ENCODE measurements at regions not wholly inside any gene's neighbourhood (a gene's known extent, or its start where the extent isn't known, plus 50 kb on each side); places are given as distances from the start of the nearest gene placed in this dataset.

GRCh38 chr2:12293874-12294273, 422.9 kb upstream of the TRIB2 start:
- DNase-seq (ENCODE audit: low spot score, unreplicated experiment): no peak
- Mint-ChIP-seq H3K27me3 (peaks cover 3% of the 10 kb centered on the region), H3K36me3 (ENCODE audit: insufficient read depth) (no peaks in the 10 kb centered on the region), H3K9me3 (ENCODE audit: low read depth) (peaks cover 3% of the 10 kb centered on the region), H3K4me3 (ENCODE audit: low read depth) (no peak overlapping the region), H3K4me1 (ENCODE audit: low read depth) (peaks cover 1% of the 10 kb centered on the region), H3K27ac (no peak overlapping the region)
- no peak for TF ChIP-seq CTCF (IDR thresholded peaks at IDR 0.05; ENCODE audit: unreplicated experiment)

- peaks cover 4% of the 10 kb centered on the region for H3K27me3 Mint-ChIP-seq
- H3K27ac Mint-ChIP-seq: no peak overlapping the region
- no peaks in the 10 kb centered on the region for H3K36me3 Mint-ChIP-seq (ENCODE audit: insufficient read depth)
- TF ChIP-seq CTCF (IDR thresholded peaks at IDR 0.05; ENCODE audit: unreplicated experiment): no peak
- peaks cover 1% of the 10 kb centered on the region for H3K4me1 Mint-ChIP-seq (ENCODE audit: low read depth)
- H3K4me3 Mint-ChIP-seq (ENCODE audit: low read depth): no peak overlapping the region
- no peak for DNase-seq (ENCODE audit: low spot score, unreplicated experiment)
- H3K9me3 Mint-ChIP-seq (ENCODE audit: low read depth): peaks cover 3% of the 10 kb centered on the region
Measured at GRCh38 chr2:12295856-12296519, 420.7 kb upstream of the TRIB2 start.

GRCh38 chr2:12296915-12297314, 419.8 kb upstream of the TRIB2 start:
- Mint-ChIP-seq H3K9me3 (ENCODE audit: low read depth) (peaks cover 3% of the 10 kb centered on the region), H3K27ac (no peak overlapping the region), H3K4me3 (ENCODE audit: low read depth) (no peak overlapping the region), H3K36me3 (ENCODE audit: insufficient read depth) (no peaks in the 10 kb centered on the region), H3K27me3 (peaks cover 8% of the 10 kb centered on the region), H3K4me1 (ENCODE audit: low read depth) (peaks cover 1% of the 10 kb centered on the region)
- no peak for TF ChIP-seq CTCF (IDR thresholded peaks at IDR 0.05; ENCODE audit: unreplicated experiment)
- DNase-seq (ENCODE audit: low spot score, unreplicated experiment): no peak

- Mint-ChIP-seq H3K36me3 (ENCODE audit: insufficient read depth) (no peaks in the 10 kb centered on the region), H3K4me1 (ENCODE audit: low read depth) (peaks cover 6% of the 10 kb centered on the region), H3K4me3 (ENCODE audit: low read depth) (no peak overlapping the region), H3K27me3 (peaks cover 10% of the 10 kb centered on the region), H3K9me3 (ENCODE audit: low read depth) (peaks cover 3% of the 10 kb centered on the region), H3K27ac (no peak overlapping the region)
- no peak for DNase-seq (ENCODE audit: low spot score, unreplicated experiment)
- no peak for TF ChIP-seq CTCF (IDR thresholded peaks at IDR 0.05; ENCODE audit: unreplicated experiment)
Measured at GRCh38 chr2:12298352-12298751, 418.4 kb upstream of the TRIB2 start.

GRCh38 chr2:12299431-12299830, 417.3 kb upstream of the TRIB2 start:
- Mint-ChIP-seq H3K27ac (no peak overlapping the region), H3K4me1 (ENCODE audit: low read depth) (peaks cover 17% of the 10 kb centered on the region), H3K9me3 (ENCODE audit: low read depth) (peaks cover 3% of the 10 kb centered on the region), H3K27me3 (peaks cover 10% of the 10 kb centered on the region), H3K36me3 (ENCODE audit: insufficient read depth) (no peaks in the 10 kb centered on the region), H3K4me3 (ENCODE audit: low read depth) (no peak overlapping the region)
- no peak for DNase-seq (ENCODE audit: low spot score, unreplicated experiment)
- TF ChIP-seq CTCF (IDR thresholded peaks at IDR 0.05; ENCODE audit: unreplicated experiment): no peak

All from progenitor cell of endocrine pancreas (in vitro differentiated cells).